ENCODE measurements at regions not wholly inside any gene's neighbourhood (a gene's known extent, or its start where the extent isn't known, plus 50 kb on each side); places are given as distances from the start of the nearest gene placed in this dataset.
A peak's percentile ranks its signal among the peaks of the same experiment; 100 is the strongest.
"Not testable (repeated sequence)": the region's sequence is repeated elsewhere in the genome, so short reads cannot be mapped to it uniquely, and the experiment has no call there.

- DNase-seq (ENCODE audit: low spot score) (no peak), FAIRE-seq (no peak)
Observed at GRCh38 chr16:10312784-10313724, 72.8 kb upstream of the ATF7IP2 start.

- FAIRE-seq (no peak), DNase-seq (ENCODE audit: low spot score) (no peak)
Observed at GRCh38 chr16:10314317-10314716, 71.5 kb upstream of the ATF7IP2 start.

- DNase-seq (ENCODE audit: low spot score) (peak; percentile 36), FAIRE-seq (no peak)
Observed at GRCh38 chr16:10314811-10315210, 71.0 kb upstream of the ATF7IP2 start.

GRCh38 chr16:10317425-10318001 lies 68.3 kb upstream of the ATF7IP2 start:
- FAIRE-seq, result no peak
- DNase-seq (ENCODE audit: low spot score), result no peak

- no peak for DNase-seq (ENCODE audit: low spot score)
- FAIRE-seq, result no peak
Observed at GRCh38 chr16:10318798-10319500, 66.9 kb upstream of the ATF7IP2 start.

GRCh38 chr16:10321407-10322387 lies 64.2 kb upstream of the ATF7IP2 start:
- no peak for FAIRE-seq
- DNase-seq (ENCODE audit: low spot score), result no peak

GRCh38 chr16:10322723-10323527 lies 62.9 kb upstream of the ATF7IP2 start:
- no peak for FAIRE-seq

GRCh38 chr16:10323528-10323869 lies 62.4 kb upstream of the ATF7IP2 start:
- FAIRE-seq, result no peak

More at GRCh38 chr16:10322723-10323527, 62.9 kb upstream of the ATF7IP2 start:
- no peak for DNase-seq (ENCODE audit: low spot score)

GRCh38 chr16:10324210-10324609 lies 61.7 kb upstream of the ATF7IP2 start:
- no peak for FAIRE-seq
- no peak for DNase-seq (ENCODE audit: low spot score)

More at GRCh38 chr16:10323528-10323869, 62.4 kb upstream of the ATF7IP2 start:
- no peak for DNase-seq (ENCODE audit: low spot score)

GRCh38 chr16:10325783-10326543 lies 59.9 kb upstream of the ATF7IP2 start:
- FAIRE-seq (no peak), DNase-seq (ENCODE audit: low spot score) (no peak)

- no peak for DNase-seq (ENCODE audit: low spot score)
- FAIRE-seq, result no peak
Observed at GRCh38 chr16:10326647-10327046, 59.2 kb upstream of the ATF7IP2 start.

GRCh38 chr16:10328291-10328690 lies 57.6 kb upstream of the ATF7IP2 start:
- FAIRE-seq, result not testable (repeated sequence)
- DNase-seq (ENCODE audit: low spot score), result peak; percentile 64

- FAIRE-seq (no peak), DNase-seq (ENCODE audit: low spot score) (no peak)
Observed at GRCh38 chr16:10332241-10332640, 53.6 kb upstream of the ATF7IP2 start.

- FAIRE-seq (no peak), DNase-seq (ENCODE audit: low spot score) (no peak)
Observed at GRCh38 chr16:10332775-10333174, 53.1 kb upstream of the ATF7IP2 start.

- FAIRE-seq (no peak), DNase-seq (ENCODE audit: low spot score) (no peak)
Observed at GRCh38 chr16:10333321-10334032, 52.4 kb upstream of the ATF7IP2 start.

- FAIRE-seq, result no peak
- no peak for DNase-seq (ENCODE audit: low spot score)
Observed at GRCh38 chr16:10335681-10336080, 50.2 kb upstream of the ATF7IP2 start.

Measured in urothelium cell line (cell line).